HG02623 (cell line): ENCODE measurements at regions not wholly inside any gene's neighbourhood (a gene's known extent, or its start where the extent isn't known, plus 50 kb on each side); places are given as distances from the start of the nearest gene placed in this dataset.
A peak's percentile ranks its signal among the peaks of the same experiment; 100 is the strongest.

ENCODE experiments used
- ATAC-seq: cut with Tn5 transposase; IDR thresholded peaks from one replicate; pipeline ENCODE4 v1.9.1; 2021; ENCODE audit warnings: moderate library complexity; ENCODE audit not compliant: unreplicated experiment

DNA sequence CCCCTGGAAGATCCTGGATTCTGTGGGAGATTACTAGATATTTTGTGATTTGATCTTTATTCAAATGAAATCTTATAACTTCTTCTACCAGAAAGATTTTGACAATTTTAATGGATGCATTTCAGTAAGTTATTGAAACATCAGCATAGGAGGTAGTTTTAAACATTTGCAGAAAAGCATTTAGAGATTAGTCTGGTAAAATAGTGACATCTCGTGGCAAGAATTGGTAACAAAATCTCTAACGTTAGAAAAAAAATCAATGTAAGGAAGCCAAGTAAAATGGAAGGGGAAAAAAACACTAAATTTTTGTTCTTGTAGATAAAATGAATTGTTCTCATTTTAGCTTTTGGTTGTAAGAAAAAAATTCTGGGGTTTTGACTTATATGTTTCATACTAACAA, 73.3 kb downstream of the TASL start:
- ATAC-seq: no peak

DNA sequence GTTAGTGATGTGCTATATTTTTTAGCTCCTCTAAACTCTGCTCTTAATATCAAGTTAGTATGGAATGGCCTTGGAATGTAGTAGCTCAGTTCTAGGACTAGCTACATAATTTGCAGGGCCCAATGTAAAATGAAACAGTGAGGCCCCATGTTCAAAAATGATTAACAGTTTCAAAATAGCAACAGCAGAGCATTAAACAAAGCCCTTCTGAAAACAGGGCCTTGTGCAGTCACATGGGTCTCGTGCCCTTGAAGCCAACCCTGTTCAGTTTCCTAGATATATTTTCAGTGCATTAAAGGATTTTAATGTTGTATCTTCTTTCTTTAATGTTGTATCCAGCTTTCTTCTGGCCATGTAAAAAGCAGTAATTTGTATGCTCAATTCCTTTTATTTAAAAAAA, 82.1 kb downstream of the TASL start:
- ATAC-seq: no peak

DNA sequence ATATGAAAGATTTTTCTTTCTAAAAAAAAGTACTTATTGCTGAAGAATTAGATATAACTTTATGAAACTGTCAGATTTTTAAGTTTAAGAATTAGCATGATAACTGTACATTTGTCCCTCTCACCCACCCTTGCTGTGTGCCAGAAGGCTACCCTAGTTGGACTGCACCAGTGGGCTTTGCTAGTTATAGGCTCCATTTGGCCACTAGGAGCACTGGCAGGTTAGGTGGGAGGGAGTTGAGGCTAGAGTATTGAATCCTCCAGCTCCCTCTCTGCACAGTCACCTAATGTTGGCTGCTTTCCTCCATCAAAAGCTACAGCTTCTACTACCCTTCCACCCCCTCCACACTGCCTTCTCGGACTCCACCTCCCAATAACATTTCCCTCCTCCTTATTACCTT, 84.2 kb downstream of the TASL start:
- ATAC-seq: no peak

DNA sequence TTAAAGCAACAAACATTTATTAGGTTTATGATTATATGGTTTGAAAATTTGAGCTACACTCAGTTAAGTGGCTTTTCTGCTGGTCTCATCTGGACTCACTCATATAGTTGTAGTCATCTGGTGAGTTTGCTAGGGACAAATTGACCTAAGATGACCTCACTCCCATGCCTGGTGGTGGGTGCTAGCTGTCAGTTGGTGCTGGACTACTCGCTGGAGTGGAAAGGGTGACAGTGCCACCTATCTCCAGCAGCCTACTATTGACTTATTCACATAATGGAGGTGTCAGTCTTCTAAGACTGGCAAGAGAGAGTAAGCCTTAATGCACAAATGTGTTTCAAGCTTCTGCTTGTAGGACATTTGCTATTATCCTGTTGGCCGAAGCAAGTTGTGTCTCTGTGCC, 88.2 kb downstream of the TASL start:
- ATAC-seq: no peak

DNA sequence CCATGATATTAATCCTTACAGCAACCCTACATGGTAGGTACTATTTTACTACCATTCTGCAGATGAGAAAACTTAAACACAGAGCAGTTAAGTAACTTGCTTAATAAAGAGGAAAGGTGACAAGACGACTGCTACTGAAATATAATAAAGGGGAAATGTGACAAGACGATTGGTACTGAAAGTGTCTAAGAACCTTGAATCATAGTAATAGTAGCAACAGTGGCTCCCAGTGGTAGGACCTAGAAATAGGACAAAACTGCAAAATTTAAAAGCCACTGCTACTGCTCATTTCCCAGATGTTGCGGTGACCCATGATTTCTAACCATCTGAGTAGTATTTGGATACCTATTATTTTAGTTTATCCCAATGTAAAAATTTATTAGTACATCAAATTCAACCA, 89.5 kb downstream of the TASL start:
- peak; percentile 74 for ATAC-seq

DNA sequence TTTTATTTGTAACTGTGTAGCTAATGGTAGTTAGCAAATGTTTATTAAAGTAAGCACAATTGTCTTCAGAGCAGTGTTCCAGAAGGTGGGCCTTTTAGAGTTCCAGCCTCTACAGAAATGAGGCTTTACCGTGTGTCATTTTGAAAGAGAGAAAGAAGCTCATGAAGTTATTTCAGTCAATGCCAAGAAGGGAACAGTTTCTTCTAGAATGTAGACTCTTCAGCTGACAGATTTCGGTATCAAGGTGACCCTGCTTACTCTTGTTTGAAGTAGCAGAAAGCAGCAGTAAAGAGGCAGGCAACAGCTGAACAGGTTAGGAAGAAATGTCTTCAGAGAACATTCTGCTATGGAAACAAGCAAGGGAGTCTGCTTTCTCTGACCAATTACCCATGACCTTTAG, 93.6 kb downstream of the TASL start:
- ATAC-seq: peak; percentile 62

DNA sequence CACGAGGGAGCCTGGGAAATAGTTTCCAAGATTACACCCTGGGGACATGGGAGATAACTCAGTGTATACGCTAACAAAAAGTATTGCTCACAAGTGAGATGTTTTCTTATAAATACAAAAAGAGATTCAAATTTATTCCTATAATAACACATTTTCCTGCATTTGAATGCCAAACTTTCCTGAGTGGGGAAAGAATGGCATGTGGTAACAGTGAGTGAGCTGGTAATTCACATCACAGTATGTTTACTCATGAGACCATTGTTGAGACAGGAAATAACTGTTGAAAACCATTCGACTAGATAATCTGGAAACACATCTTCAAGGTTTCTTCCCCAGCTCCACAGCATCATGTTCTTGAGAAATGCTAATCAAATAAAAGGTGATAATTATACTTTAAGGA, 109.1 kb downstream of the TASL start:
- ATAC-seq: no peak
